Activated CD8-positive, alpha-beta T cell treated with anti-CD3 and anti-CD28 coated beads for 36 hours (primary cell): ENCODE measurements at regions not wholly inside any gene's neighbourhood (a gene's known extent, or its start where the extent isn't known, plus 50 kb on each side); places are given as distances from the start of the nearest gene placed in this dataset.

Experiments used
- ATAC-seq: fragments of 200-7000 bp; cut with Tn5 transposase; one replicate; pipeline ENCODE4 v1.10.0; 2021; ENCODE audit warnings: mild to moderate bottlenecking, moderate library complexity
- CTCF ChIA-PET: fragments of 350-600 bp; sonication (Branson Sonifier 250); formaldehyde crosslinking; loops from one replicate; lab custom pipeline; 2021; ENCODE audit warnings: antibody characterized with exemption; lab: Charles Lee
- POLR2A ChIA-PET: fragments of 350-600 bp; sonication (Branson Sonifier 250); formaldehyde crosslinking; loops from one replicate; lab custom pipeline; 2021; ENCODE audit warnings: antibody characterized with exemption; lab: Charles Lee
- DNase-seq: peaks from one replicate; pipeline ENCODE4 v3.0.0-alpha.2; 2020
- H3K27ac Mint-ChIP-seq: one replicate; pipeline ENCODE4 v1.8.0; 2021; ENCODE audit warnings: mild to moderate bottlenecking, mixed read lengths
- H3K27me3 Mint-ChIP-seq: one replicate; pipeline ENCODE4 v1.8.0; 2021; ENCODE audit warnings: mixed read lengths
- H3K36me3 Mint-ChIP-seq: one replicate; pipeline ENCODE4 v1.8.0; 2021; ENCODE audit warnings: low read depth, mixed read lengths
- H3K4me1 Mint-ChIP-seq: one replicate; pipeline ENCODE4 v1.8.0; 2021; ENCODE audit warnings: low read depth, mixed read lengths
- H3K4me3 Mint-ChIP-seq: one replicate; pipeline ENCODE4 v1.8.0; 2021; ENCODE audit warnings: mild to moderate bottlenecking, moderate library complexity, mixed read lengths
- H3K9me3 Mint-ChIP-seq: one replicate; pipeline ENCODE4 v1.8.0; 2021; ENCODE audit warnings: mixed read lengths
- CTCF ChIP-seq: fragments of 200-600 bp; IDR thresholded peaks from one replicate; pipeline ENCODE4 v1.8.0; 2022; ENCODE audit warnings: antibody characterized with exemption, mild to moderate bottlenecking
- intact Hi-C: fragments of 100-400 bp; cut with micrococcal nuclease; formaldehyde crosslinking; loops from one replicate; pipeline ENCODE4 v1.10.0; 2022

DNA sequence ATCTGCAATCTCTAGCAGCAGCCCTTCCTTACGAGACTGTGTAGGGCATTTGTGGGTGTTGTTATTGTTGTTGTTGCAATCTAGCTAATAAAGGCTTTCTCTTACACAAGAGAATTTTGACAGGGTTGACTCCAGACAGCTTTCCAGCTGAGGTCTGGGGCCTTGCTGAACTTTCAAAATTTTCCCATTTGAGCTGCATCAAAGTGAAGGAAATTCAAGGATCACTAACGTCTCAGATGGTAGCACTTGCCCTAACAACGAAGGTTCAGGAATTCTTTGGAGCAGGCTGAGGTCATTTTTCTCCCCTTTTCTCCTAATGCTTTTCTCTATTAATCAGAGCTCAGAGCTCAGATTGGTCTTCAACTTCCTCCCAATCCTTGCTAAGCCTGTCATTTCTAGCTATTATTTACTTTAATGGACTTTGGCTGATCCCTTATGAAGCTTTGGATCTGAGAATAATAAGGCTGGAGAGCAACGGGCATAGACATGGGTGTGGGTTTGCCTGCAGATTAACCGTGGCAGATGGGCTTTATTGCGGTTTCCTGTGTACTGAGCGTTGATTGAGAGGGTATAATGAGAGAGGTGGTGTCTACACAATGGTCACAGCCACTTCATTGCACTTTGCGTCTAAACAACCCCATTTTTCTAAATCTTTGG, 614.0 kb upstream of the AGTR1 start:
- POLR2A ChIA-PET: no interaction called here
- no peak for DNase-seq
- CTCF ChIA-PET: no interaction called here
- intact Hi-C loops: no loop called here
- H3K27me3 Mint-ChIP-seq: no peaks in the 10 kb centered on the region
- no peak overlapping the region for H3K4me3 Mint-ChIP-seq
- TF ChIP-seq CTCF: no peak
- no peak for ATAC-seq
- no peaks in the 10 kb centered on the region for H3K36me3 Mint-ChIP-seq
- no peaks in the 10 kb centered on the region for H3K4me1 Mint-ChIP-seq
- H3K27ac Mint-ChIP-seq: no peak overlapping the region
- H3K9me3 Mint-ChIP-seq: no peaks in the 10 kb centered on the region

DNA sequence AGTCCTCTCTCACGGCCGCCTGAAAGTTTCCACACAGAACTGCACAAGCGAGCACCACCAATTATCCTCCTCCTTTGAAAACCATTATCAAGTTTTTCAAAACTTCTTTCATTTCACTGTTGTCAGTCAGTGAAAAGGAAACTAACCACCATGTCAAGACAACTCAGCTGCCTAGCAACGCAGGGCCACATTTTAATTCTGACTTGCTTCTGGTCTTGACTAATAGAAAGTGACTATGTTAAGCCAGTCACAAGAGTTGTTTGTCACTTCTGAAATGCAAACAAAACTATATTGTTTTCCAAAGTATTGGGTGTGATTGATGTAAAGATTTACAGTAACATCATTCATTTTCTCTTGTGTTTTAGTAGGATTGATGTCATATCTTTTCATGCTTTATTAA, 612.8 kb upstream of the AGTR1 start:
- DNase-seq: no peak
- Mint-ChIP-seq H3K36me3 (no peaks in the 10 kb centered on the region), H3K27me3 (no peaks in the 10 kb centered on the region), H3K9me3 (no peaks in the 10 kb centered on the region), H3K4me1 (no peaks in the 10 kb centered on the region), H3K4me3 (no peak overlapping the region), H3K27ac (no peak overlapping the region)
- POLR2A ChIA-PET: no interaction called here
- TF ChIP-seq CTCF: no peak
- CTCF ChIA-PET: no interaction called here
- intact Hi-C loops: no loop called here
- ATAC-seq: no peak

DNA sequence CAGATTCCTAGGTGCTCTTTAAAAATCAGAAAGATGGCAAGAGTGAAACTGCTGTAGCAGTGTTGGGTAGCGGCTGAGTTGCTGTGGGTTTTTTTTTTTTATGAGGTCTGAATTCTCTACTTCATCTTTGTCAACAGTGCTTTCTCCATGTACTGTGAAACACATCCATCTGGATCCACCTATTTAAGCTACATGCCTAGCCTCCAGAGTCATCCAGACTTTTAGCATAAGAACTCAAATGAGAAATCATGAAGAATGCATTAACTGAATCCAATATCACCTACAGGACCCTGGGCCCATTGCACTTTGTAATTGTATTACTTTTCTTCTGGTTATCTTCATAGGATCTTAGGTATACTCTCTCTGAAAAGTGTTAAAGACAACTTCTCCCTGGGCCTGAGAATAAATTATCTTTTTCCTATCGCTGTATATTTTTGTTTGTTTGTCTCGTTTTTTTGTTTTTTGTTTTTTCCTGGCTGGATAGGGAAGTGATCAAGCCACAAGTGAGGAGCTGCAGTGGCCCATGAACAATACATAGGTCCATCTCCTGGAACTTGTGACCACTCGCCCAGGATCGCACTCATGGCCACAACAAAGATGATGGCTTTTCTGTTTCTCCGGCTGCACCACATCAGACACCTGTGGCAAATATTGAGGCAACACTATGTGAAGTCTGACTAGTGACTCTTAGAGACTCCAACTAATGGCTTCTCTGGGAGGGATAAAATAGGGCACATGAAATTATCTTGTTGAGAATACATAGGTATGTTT, 609.9 kb upstream of the AGTR1 start:
- no peaks in the 10 kb centered on the region for H3K27me3 Mint-ChIP-seq
- no peaks in the 10 kb centered on the region for H3K4me1 Mint-ChIP-seq

DNA sequence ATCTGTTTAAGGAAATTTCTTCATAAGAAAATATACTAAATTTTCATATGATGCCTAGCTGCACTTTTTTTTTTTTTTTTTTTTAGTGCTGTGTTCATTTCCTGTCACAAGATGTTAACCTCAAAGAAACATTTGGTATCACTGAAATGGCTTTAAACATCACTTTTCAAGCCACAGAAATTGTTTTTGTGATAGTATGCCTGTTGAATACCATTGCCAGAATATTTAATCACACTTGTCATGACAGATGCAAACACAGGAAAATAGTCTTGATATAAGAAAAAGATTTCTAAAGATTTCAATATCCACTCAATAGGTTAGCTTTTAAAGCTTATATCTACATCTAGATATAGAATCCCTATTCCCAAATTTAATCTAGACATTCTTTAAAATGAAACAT, 608.5 kb upstream of the AGTR1 start:
- ATAC-seq: no peak
- POLR2A ChIA-PET: no interaction called here
- Mint-ChIP-seq H3K4me1 (no peaks in the 10 kb centered on the region), H3K9me3 (peaks cover 1% of the 10 kb centered on the region), H3K27ac (no peak overlapping the region), H3K27me3 (no peaks in the 10 kb centered on the region), H3K36me3 (no peaks in the 10 kb centered on the region), H3K4me3 (no peak overlapping the region)
- TF ChIP-seq CTCF: no peak
- CTCF ChIA-PET: no interaction called here
- DNase-seq: no peak
- intact Hi-C loops: no loop called here

More for the DNA sequence above, 609.9 kb upstream of the AGTR1 start:
- intact Hi-C loops: no loop called here
- no peak for TF ChIP-seq CTCF
- Mint-ChIP-seq H3K4me3 (no peak overlapping the region), H3K9me3 (no peaks in the 10 kb centered on the region), H3K36me3 (no peaks in the 10 kb centered on the region), H3K27ac (no peak overlapping the region)
- ATAC-seq (no peak), DNase-seq (no peak)
- ChIA-PET CTCF (no interaction called here), POLR2A (no interaction called here)

- DNase-seq (no peak), ATAC-seq (no peak)
- Mint-ChIP-seq H3K27ac (no peak overlapping the region), H3K27me3 (no peaks in the 10 kb centered on the region), H3K9me3 (peaks cover 1% of the 10 kb centered on the region), H3K4me3 (no peak overlapping the region), H3K36me3 (no peaks in the 10 kb centered on the region), H3K4me1 (no peaks in the 10 kb centered on the region)
- POLR2A ChIA-PET: no interaction called here
- intact Hi-C loops: no loop called here
- CTCF ChIA-PET: no interaction called here
- no peak for TF ChIP-seq CTCF
These were observed 607.5 kb upstream of the AGTR1 start for GRCh38 chr3:148090156-148090555.
